Cerebellar cortex (tissue), 1 donor: ENCODE measurements at regions not wholly inside any gene's neighbourhood (a gene's known extent, or its start where the extent isn't known, plus 50 kb on each side); places are given as distances from the start of the nearest gene placed in this dataset.

ENCODE experiments used
- DNase-seq: peaks from one replicate; pipeline ENCODE4 v3.0.0-alpha.2; 2015; ENCODE audit warnings: low spot score

DNA sequence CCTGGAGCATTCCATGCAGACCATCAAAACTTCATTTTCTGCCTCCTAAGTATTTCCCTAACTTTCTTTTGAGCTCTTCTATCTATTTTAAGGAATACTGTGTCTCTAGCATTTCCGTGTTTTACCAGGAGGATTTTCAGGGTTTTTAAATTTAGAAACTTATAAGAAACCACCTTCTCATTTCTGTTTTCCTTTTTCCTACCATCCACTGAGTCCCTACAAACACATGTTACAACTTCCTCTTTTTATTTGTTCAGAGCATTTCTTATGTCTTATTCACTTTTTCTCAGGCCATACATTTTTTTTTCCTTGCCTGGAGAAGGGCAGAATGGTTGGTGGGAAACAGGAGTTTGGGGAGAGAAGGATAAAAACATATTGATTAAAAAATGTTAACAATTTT lies 130.0 kb upstream of the BMP5 start:
- DNase-seq, result no peak

DNA sequence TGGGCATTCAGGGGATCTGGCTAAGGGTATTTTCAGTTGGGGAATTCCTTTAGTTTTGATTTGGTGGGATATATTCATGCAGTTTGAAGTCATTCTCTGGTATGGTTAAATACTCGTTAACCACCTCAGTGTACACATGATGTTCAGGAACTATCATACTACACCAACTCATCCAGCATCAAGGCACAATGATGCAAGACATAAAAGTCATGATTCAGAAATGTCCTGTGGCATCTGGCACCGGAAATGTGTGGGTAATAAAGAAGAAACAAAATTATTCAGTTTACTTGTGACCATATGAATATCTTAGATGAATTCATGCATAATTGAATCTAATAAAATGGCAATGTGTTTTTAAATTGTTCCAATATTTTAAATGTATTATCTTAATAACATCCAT lies 129.0 kb upstream of the BMP5 start:
- DNase-seq, result no peak

DNA sequence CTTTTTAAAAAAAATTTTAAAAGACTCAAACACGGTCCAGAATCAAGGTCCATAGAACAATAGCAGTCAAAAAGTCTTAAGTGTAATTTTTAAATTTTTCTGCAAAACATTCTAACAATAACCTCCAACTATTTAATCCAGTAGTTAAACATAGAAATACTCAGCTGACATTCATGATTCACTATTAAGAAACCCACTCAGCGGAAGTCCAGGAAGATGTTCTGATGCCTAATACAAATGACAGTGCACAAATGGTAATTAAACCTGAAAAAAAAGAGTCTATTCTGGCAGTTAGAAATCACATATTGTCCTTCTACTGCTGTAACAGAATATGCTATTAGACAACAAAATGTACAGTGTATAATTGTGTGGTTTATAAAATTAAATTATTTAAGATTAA lies 128.2 kb upstream of the BMP5 start:
- DNase-seq, result no peak

DNA sequence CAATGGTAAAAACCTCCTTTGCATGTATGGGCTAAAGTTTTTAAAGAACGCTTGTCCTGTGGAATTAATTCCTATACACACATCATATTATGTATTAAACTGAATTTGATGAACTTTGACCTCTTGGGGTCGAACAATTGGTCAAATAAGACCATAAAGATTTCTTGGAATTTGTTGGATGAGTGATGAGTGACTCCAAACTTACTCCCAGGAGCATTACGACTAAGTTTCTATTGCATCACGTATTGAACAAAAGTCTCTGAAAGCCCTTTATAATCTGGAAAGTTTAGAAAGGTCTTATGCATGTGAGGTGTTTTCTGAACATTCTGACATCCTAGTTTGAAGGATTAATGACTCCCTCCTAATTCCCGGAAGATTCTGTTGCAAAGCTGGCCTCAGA lies 126.9 kb upstream of the BMP5 start:
- DNase-seq, result no peak

DNA sequence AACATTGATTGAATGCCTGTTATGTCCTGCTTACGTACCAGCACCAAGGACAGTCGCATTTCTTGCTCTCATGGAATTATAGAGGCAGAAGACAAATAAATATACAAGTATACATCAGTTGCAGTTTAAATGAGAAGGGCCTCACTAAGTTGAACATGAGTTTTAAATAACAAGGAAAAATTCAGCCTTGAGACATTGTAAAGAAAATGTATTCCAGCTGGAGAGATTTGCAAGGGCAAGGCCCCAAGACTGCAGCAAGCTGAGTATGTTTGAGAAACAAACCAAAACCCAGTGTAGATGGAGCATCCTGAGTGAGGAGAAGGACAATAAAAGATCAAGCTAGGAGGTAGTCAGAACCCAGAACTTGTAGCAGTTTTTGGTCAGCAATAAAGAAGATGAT lies 123.2 kb upstream of the BMP5 start:
- DNase-seq, result no peak

DNA sequence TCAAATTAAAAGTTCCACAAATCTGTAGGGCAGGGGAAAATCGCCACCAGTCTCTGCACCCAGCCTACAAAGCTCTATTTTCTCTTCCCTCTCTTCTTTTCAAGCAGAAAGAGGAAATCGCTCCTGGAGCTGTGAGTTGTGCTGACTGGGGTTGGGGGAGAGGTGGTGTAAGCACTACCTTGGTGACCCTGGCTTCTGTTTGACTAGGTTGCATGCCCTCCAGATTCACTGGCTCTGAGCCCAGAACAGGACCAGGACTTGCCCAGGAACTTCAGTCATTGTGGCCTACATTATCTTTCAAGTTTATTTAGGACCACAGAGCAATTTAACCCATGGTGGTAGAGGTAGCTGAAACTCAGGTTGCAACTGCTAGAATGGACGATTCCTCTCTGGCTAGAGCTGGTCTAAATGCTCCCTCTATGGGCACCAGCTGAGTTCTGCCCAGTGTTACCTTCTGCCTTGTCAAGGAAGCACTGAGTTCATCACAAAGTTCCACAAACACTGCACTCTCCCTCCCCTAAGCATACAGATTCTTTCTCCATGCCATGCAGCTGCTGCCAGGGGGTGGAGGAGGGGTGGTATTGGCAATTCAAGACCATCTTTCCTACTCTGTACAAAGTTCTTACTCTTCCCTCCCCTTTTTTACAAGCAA lies 122.0 kb upstream of the BMP5 start:
- DNase-seq, result no peak

DNA sequence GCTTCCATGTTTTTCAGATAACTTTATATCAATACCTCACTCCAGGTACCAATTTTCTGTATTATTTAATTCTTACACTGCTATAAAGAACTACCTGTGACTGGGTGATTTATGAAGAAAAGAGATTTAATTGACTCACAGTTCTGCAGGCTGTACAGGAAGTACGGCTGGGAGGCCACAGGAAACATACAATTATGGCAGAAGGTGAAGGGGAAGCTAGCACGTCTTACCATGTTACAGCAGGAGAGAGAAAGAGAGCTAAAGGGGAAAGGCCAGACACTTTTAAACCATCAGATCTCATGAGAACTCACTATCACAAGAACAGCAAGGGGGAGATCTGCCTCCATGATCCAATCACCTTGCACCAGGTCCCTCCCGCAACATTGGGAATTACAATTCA lies 119.1 kb upstream of the BMP5 start:
- no peak for DNase-seq

DNA sequence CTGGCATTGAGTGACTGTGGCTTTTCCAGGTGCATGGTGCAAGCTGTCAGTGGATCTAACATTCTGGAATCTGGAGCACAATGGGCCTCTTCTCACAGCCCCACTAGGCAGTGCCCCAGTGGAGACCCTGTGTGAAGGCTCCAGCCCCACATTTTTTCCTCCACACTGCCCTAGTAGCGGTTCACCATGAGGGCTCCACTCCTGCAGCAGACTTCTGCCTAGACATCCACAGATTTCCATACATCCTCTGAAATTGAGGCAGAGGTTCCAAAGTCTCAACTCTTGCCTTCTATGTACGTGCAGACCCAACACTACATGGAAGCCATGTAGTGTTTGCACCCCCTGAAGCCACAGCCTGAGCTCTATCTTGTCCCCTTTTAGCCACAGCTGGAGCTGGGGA lies 118.0 kb upstream of the BMP5 start:
- no peak for DNase-seq

DNA sequence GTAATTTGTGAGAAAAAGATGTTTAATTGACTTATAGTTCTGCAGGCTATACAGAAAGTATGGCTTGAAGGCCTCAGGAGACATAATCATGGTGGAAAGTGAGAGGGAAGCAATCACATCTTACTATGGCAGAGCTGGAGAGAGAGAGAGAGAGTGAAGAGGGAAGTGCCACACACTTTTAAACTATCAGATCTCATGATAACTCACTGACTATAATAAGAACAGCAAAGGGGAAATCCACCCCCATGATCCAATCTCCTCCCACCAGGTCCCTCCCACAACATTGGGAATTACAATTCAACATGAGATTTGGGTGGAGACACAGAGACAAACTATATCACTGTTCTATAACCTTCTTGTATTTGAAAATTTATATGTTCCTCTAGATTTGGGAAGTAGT lies 117.2 kb upstream of the BMP5 start:
- DNase-seq, result no peak

DNA sequence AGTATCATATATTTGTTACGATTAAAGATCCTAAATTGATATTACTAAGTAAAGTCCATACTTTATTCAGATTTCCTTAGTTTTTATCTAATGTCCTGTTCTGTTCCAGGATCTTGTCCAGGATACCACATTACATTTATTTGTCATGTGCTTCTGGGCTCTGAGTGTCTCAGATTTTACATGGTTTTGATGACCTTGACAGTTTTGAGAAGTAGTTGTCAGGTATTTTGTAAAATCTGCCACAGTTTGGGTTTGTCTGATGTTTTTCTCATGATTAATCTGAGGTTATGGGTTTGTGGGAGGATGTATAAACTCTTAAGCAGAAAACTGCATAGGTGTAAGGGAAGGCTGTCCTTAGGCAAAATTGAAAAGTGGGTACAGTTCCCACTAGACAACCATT lies 109.9 kb upstream of the BMP5 start:
- DNase-seq, result no peak

DNA sequence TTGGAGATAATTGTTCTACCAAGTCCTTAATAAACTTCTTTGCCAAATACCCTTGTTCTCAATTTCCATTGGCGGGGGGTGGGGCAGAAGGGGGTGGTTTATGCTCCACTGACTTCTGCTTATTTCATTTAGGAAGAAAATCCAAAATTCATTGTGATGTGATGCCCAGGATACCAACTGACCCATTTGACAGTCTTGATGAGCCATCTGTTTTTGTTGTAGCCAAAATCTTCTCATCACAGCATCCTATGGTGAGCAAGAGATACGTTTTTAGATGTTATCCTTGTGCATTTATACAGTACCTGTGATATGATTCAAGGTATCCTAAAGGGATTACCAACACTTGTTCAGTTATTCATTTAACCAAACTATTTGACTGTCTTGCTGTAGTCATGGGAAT lies 108.5 kb upstream of the BMP5 start:
- peak; percentile 71 for DNase-seq

DNA sequence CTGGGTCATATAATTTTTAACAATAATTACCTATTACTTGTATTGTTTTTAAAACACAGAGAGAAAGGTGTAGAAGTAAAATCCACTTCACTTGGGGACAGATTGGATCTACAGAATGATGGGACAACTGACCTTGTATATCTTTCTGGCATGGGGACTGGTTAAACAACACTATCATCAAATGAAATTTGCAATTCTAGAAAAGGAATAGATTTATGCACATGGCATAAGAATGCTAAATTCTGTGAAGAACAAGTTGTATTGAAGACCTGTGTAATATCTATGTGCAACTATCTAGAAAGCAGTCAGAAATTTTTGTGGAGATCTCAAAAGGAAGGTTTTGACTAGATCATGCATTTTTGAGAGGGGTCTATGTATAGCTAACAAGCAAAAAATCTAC lies 106.3 kb upstream of the BMP5 start:
- no peak for DNase-seq

DNA sequence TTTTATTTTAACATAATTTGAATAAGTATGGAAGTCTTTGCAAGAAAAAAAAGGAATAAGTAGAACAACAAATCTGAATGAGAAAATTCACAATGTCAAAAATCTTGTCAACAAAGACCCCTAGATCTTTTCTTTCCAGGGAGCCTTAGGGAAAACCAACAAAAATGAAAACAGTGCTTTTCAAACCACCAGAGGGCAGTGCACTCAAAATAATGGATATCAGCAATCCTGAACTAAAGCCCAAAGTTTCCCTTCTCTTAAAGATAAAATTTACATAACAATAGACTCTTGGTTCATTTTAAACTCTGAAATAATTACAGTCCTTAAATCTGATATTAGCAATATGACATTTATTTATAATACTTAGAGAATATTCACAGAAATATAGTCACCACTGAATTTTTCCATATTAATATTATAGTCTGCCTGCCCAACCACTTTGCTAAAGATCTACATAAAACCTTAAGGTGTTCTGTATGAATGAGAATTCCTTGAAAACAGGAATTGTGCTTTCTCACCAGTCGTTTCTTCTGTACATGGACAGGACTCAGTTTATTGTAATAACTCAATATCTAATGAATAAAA lies 105.3 kb upstream of the BMP5 start:
- peak; percentile 59 for DNase-seq

DNA sequence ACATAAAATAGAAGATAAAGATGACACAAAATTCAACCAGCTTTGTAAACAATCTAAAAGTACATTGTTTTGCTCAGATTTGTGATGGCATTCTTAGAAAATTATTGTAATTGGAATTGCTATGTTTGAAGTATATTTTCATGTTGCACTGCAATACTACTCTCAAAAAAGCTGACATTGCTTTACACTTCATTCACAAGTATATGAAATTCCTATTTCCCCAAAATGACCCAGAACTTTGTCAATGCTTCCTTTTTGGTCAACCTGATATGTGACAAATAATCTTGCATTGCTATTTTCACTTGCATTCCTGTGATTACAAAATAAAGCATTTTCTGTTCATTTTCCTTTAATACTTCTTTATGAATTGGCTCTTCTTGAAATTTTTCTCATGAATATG lies 104.1 kb upstream of the BMP5 start:
- no peak for DNase-seq

DNA sequence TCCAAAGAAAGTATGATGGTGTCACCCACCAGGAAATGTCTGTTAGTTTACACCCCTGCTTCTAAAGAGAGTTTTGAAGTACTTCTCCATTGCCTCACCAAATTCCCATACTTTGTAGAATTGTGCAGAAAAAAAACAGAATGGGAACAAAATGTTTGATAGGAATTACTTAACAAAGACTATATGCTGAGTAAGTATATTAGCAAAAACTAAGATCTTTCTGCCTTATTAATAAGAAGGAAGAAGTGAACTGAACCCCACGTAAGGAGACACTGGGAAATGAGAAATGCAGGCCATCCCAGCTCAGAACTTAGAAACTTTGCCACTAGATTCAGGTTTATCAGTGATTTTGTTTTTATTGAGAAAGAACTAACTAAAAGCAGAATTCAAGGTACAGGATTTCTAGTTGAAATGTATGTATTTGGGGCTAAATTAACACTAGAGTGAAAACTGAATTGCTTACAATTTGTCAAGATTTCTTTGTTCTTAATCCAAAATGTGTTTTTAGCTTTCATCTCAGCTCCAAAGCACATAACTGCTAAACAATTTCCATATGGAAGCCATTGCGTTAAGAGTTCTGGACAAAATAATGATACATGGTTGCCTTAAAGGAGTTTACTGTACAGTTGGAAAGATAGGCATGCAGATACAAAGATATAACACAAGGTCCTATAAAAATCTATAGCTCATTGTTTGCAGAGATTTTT lies 102.7 kb upstream of the BMP5 start:
- no peak for DNase-seq

DNA sequence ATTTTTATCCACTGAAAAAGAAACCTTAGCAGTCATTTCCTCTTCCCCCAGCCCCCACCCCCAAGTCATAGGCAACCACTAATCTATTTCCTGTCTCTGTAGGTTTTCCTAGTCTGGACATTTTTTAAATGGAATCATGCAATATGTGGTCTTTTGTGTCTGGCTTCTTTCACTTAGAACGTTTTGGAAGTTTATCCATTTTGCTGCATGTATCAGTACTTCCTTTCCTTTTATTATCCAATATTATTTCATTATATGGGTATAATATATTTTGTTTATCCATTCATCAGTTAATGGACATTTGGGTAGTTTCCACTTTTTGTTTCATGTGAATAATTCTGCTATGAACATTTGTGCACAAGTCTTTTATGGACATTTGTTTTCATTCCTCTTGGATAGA lies 99.3 kb upstream of the BMP5 start:
- DNase-seq, result no peak

DNA sequence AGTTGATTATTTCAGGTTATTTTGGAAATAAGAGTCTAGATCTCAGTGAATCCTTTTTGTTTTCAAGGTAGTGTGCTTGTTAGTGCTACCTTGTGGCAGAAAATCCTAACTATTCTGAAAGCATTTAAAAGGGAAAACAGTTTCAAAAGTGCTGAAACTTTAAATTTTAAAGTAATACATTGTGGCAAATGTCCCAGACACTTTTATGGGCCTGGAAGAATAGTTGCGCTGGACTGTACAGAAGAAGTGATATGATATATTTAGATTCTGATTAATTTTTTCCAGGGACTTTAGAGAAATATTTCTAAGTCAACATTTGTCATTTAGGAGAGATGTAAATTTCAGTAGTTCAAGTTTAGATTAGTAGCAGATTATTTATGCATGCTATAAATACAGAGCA lies 96.7 kb upstream of the BMP5 start:
- DNase-seq, result no peak

DNA sequence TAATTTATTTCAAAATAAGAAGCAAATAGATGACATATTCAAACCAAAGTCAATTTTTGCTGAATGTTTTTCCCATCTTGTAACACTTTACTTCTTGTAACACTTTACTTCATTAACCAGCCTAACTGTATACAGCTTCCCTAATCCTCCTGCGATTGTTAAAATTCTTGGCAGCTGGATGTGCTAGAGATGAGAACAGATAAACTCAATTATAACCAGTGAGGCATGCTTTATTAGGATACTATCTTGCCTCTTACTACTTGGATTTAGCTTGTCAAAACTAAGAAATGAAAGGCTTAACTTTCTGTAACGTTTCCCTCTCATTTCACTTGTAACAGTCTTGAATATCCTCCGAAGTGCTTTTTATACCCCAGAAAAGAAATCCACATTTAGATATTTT lies 94.1 kb upstream of the BMP5 start:
- no peak for DNase-seq

DNA sequence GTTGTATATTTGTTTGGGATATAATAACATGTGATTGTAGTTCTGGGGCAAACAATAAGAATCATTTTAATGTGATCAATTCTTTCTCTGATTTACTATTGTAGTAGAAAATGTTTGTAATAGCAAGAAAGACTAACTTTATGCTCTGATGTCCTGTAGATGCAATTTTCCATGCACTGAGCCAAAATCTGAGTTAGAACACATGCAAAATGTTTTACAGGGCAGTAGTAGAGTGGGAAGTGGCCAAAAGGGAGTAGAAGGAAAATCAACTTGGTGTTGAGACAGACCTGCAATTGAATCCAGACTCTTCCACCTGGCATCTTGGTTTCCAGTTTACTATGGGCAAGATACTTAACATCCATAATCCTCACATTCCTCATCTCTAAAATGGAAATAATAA lies 93.5 kb upstream of the BMP5 start:
- DNase-seq, result no peak

DNA sequence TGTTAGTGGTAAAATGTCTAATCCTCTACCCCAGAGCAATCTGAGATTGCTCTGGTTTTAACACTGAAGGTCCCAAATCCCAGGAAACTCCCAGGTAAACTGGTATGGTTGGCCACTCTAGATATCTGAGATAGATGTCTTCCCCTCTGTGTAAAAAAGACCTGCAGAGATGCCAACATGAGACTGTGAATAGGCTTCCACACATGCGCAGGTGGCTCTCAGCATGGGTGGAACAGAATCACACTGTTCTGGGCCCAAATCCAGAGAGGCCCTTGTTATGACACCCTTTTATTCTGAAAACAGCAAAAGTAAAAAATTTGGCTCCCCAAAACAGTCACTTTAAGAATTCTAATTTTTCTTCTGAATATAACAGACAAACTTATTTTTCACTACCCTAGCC lies 88.7 kb upstream of the BMP5 start:
- DNase-seq, result peak; percentile 91

DNA sequence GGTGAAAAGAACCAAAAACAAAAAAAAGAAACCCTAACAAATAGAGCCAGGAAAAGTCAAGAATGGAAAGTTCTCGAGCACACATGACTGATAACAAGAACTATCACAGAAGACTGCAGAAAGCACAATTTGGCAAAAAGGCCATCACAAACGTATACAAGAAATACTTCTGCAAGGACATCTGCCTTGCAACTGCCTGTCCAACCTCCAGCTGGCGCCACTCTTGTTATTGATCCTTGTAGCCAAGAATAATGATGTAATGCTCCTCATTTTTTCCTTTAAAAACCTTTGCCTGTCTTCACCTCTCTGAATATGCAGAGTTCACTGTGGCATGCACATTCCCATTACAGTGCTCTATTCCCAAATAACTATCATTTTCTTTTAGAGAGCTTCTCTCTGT lies 87.9 kb upstream of the BMP5 start:
- no peak for DNase-seq

DNA sequence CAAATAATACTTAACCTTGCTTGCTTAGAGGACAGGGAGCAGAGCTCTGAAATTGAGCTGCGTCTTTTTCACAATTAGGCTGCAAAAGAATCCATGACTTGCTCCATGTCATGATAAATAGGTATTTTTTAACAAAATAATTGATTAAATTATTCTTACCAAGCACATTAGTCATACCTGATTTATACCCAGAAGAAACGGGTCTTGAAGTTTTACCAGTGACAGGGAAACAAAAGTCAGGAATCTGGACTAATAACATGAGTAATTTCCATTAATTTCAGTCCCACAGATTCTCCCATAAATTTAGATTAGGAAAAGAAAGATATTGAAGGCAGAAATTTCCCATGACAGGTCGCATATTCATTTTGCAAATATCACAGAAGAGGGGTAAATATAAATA lies 85.0 kb upstream of the BMP5 start:
- no peak for DNase-seq

DNA sequence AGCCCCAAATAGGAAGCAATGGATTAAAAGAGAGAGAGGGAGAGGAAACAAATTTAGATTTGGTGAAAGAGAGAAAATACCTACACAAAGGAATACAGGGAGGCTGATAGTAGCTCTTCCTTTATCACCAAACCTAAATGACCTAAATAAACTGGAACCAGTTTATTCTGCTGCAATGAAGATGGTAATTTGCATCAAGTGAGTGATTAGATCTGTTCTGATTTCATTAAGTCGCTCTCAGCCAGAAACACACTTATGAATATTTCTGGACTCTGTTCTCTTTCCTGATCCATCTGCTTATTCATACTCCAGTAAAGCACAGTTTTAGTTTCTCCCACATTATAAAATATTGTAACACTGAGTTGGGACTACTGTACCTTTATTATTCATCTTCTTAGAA lies 83.4 kb upstream of the BMP5 start:
- peak; percentile 73 for DNase-seq

DNA sequence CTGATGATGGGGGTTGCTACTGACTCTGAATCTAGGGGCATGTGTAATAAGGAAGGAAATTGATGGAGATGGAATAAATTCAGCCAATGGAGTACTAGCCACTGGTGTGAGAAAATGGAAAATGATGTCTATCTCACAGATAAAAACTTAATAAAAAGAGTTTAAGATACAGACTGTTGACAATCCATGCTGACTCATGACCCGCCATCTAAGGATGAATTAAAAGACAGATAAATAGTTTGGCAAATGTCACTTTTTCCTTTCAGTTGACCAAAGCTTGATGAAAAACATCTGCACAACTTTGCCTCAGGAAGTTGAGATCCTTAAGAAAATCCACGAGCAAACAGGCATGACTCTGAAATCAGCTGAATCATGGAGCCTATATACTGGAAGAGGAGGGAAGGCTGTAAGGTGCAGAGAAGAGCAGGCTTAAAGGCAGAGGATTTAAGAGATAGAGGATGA lies 82.6 kb upstream of the BMP5 start:
- DNase-seq, result no peak
